MM.1S (cell line): ENCODE measurements at regions not wholly inside any gene's neighbourhood (a gene's known extent, or its start where the extent isn't known, plus 50 kb on each side); places are given as distances from the start of the nearest gene placed in this dataset.

Source experiments
- EZH2 ChIP-seq: fragments of 300-600 bp; sonication (generic); optimal IDR thresholded peaks from 2 replicates; pipeline ENCODE3; 2017; ENCODE audit warnings: low read depth, mild to moderate bottlenecking, antibody characterized with exemption, low read length, mixed read lengths
- EZH2phosphoT487 ChIP-seq: fragments of 300-600 bp; sonication (generic); IDR thresholded peaks from 2 replicates; pipeline ENCODE4 v1.6.1; 2018; ENCODE audit warnings: antibody characterized with exemption, low read length
- TF ChIP-seq, protein P1 (sequence below): fragments of 300-600 bp; sonication (generic); IDR thresholded peaks from 2 replicates; pipeline ENCODE4 v1.5.1; 2016; ENCODE audit warnings: antibody characterized with exemption, low read length, mixed read lengths

DNA sequence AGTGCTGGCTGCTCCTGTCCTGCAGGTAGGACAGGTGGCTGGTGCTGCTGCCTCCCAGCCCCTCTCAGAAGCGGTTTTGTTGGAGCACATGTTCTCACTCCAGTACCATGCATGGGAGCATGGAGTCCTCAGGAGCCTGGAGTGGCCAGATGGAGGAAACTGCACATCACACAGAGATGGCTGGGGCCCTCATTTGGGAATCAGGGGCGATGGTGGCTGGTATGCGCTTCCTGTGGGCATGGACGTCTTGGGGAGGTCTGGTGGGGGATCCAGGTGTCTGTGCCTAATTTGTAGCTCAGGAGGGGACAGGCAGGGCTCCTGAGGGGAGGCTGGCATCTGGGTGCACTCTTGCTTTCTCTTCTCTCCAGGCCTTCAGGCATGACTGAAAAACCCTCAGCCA lies 168.2 kb downstream of the KLF13 start:
- TF ChIP-seq, protein P1, sequence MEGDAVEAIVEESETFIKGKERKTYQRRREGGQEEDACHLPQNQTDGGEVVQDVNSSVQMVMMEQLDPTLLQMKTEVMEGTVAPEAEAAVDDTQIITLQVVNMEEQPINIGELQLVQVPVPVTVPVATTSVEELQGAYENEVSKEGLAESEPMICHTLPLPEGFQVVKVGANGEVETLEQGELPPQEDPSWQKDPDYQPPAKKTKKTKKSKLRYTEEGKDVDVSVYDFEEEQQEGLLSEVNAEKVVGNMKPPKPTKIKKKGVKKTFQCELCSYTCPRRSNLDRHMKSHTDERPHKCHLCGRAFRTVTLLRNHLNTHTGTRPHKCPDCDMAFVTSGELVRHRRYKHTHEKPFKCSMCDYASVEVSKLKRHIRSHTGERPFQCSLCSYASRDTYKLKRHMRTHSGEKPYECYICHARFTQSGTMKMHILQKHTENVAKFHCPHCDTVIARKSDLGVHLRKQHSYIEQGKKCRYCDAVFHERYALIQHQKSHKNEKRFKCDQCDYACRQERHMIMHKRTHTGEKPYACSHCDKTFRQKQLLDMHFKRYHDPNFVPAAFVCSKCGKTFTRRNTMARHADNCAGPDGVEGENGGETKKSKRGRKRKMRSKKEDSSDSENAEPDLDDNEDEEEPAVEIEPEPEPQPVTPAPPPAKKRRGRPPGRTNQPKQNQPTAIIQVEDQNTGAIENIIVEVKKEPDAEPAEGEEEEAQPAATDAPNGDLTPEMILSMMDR = no peak
- TF ChIP-seq EZH2 (no peak), EZH2phosphoT487 (no peak)
